SK-N-SH (cell line): ENCODE measurements at regions not wholly inside any gene's neighbourhood (a gene's known extent, or its start where the extent isn't known, plus 50 kb on each side); places are given as distances from the start of the nearest gene placed in this dataset.

Experiments used
- CTCF ChIA-PET: fragments of 300-600, 350-600 bp; formaldehyde crosslinking; extraction: SDS; loops from one replicate; lab custom pipeline; 2021; lab: Yijun Ruan, JAX
- POLR2A ChIA-PET: fragments of 350-600 bp; sonication (Branson Sonifier 250); formaldehyde crosslinking; extraction: SDS; loops from one replicate; lab custom pipeline; 2020; ENCODE audit warnings: antibody characterized with exemption, inconsistent platforms; lab: Yijun Ruan, JAX
- DNase-seq: peaks from one replicate; pipeline ENCODE4 v3.0.0; 2012
- H2AFZ ChIP-seq: fragments of 200-600 bp; sonication (generic); 2 replicates; pipeline ENCODE4 v1.8.1; 2016; ENCODE audit warnings: antibody characterized with exemption, mild to moderate bottlenecking, low read depth
- H3F3A ChIP-seq: fragments of 200-600 bp; sonication (generic); replicated peaks from 2 replicates; pipeline ENCODE3; 2016; ENCODE audit warnings: antibody characterized with exemption, mild to moderate bottlenecking; ENCODE audit not compliant: insufficient read depth
- H3K27ac ChIP-seq, 2 experiments: fragments of 200-500 bp in 1 of 2; fragments of 200-600 bp in 1 of 2; sonication (Bioruptor generic) in 1 of 2; sonication (generic), shearing (Covaris generic) in 1 of 2; 2 replicates each; pipeline versions ENCODE4 v1.5.1 to v1.6.1; 2014 to 2016; ENCODE audit warnings: low read depth in 2 of 2, inconsistent platforms in 1 of 2, low read length in 1 of 2, mild to moderate bottlenecking in 1 of 2, mixed read lengths in 1 of 2
- H3K27me3 ChIP-seq: fragments of 200-600 bp; sonication (generic), shearing (Covaris generic); 2 replicates; pipeline ENCODE4 v1.6.1; 2016; ENCODE audit warnings: mixed run types; ENCODE audit not compliant: insufficient read depth
- H3K36me3 ChIP-seq, 2 experiments: fragments of 200-500 bp in 1 of 2; fragments of 200-600 bp in 1 of 2; sonication (Bioruptor generic) in 1 of 2; sonication (generic) in 1 of 2; replicated peaks in 1 of 2; 2 replicates each; pipeline versions ENCODE3 to v1.5.1; 2014 to 2016; ENCODE audit warnings: low read length in 1 of 2, mild to moderate bottlenecking in 1 of 2; ENCODE audit not compliant: insufficient read depth in 2 of 2, control insufficient read depth in 1 of 2
- H3K4me1 ChIP-seq, 2 experiments: fragments of 200-500 bp in 1 of 2; fragments of 200-600 bp in 1 of 2; sonication (Bioruptor generic) in 1 of 2; sonication (generic), shearing (Covaris generic) in 1 of 2; 2 replicates each; pipeline versions ENCODE4 v1.5.1 to v1.6.1; 2014 to 2016; ENCODE audit warnings: low read depth in 1 of 2, low read length in 1 of 2, mixed run types in 1 of 2; ENCODE audit not compliant: insufficient read depth in 2 of 2, control insufficient read depth in 1 of 2
- H3K4me2 ChIP-seq: fragments of 200-600 bp; sonication (generic), shearing (Covaris generic); 2 replicates; pipeline ENCODE4 v1.6.1; 2017; ENCODE audit warnings: mixed run types
- H3K4me3 ChIP-seq, 2 experiments: fragments of 200-500 bp in 1 of 2; fragments of 200-600 bp in 1 of 2; sonication (Bioruptor generic) in 1 of 2; sonication (generic), shearing (Covaris generic) in 1 of 2; 2 replicates each; pipeline versions ENCODE4 v1.5.1 to v1.8.1; 2014 to 2016; ENCODE audit warnings: low read depth in 2 of 2, inconsistent platforms in 1 of 2, low read length in 1 of 2, mild to moderate bottlenecking in 1 of 2, mixed read lengths in 1 of 2, moderate library complexity in 1 of 2
- H3K79me2 ChIP-seq: fragments of 200-600 bp; sonication (generic); 2 replicates; pipeline ENCODE4 v1.8.1; 2017; ENCODE audit warnings: mild to moderate bottlenecking; ENCODE audit not compliant: insufficient read depth
- H3K9ac ChIP-seq: fragments of 200-600 bp; sonication (generic); 2 replicates; pipeline ENCODE4 v1.6.1; 2017; ENCODE audit warnings: mixed run types
- H3K9me2 ChIP-seq: fragments of 200-600 bp; sonication (generic); 2 replicates; pipeline ENCODE4 v1.6.1; 2017; ENCODE audit warnings: mixed run types
- H3K9me3 ChIP-seq: fragments of 200-600 bp; sonication (generic); 2 replicates; pipeline ENCODE4 v1.6.1; 2017; ENCODE audit warnings: mixed run types, mild to moderate bottlenecking, moderate library complexity
- H4K20me1 ChIP-seq: fragments of 200-600 bp; sonication (generic); 2 replicates; pipeline ENCODE4 v1.6.1; 2017; ENCODE audit warnings: mild to moderate bottlenecking, mixed run types; ENCODE audit not compliant: insufficient read depth
- CHD2 ChIP-seq: fragments of 150-350 bp; IDR thresholded peaks from 2 replicates; pipeline ENCODE4 v1.6.1; 2018; ENCODE audit warnings: low read length; ENCODE audit not compliant: partially characterized antibody
- CTCF ChIP-seq: fragments of 200-600 bp; sonication (generic); IDR thresholded peaks from 2 replicates; pipeline ENCODE4 v1.6.1; 2017; ENCODE audit warnings: antibody characterized with exemption, mild to moderate bottlenecking, moderate library complexity
- EP300 ChIP-seq, 2 experiments: IDR thresholded peaks; 2 replicates each; pipeline versions ENCODE4 v1.4.0 to v1.6.1; 2012; ENCODE audit warnings: borderline replicate concordance in 1 of 2, low read depth in 1 of 2, low read length in 1 of 2
- JUND ChIP-seq: IDR thresholded peaks from 2 replicates; pipeline ENCODE4 v1.4.0; 2012
- RAD21 ChIP-seq: IDR thresholded peaks from 2 replicates; pipeline ENCODE4 v1.6.1; 2012; ENCODE audit warnings: mild to moderate bottlenecking, low read length
- RCOR1 ChIP-seq: fragments of 150-350 bp; IDR thresholded peaks from 2 replicates; pipeline ENCODE4 v1.6.1; 2017; ENCODE audit warnings: antibody characterized with exemption, low read length
- WGBS: methylation state at CpG from one replicate; pipeline ENCODE4 v1.1.6; 2017; ENCODE audit warnings: low lambda C conversion rate; 5-methylcytosine and 5-hydroxymethylcytosine counted together

- TF ChIP-seq CTCF: no peak
- TF ChIP-seq RAD21: peak; percentile 32
- H3K9me3 ChIP-seq: no peaks in the 10 kb centered on the region
- peak; percentile 58 for DNase-seq
- ChIA-PET CTCF (no interaction called here), POLR2A (no interaction called here)
- no peaks in the 10 kb centered on the region for H3K9me2 ChIP-seq
- no peak overlapping the region for H2AFZ ChIP-seq
- H3K4me1 ChIP-seq: peaks cover 0 to 5% of the 10 kb centered on the region in 2 experiments; a peak in 1 of 4 replicates
- H3K27ac ChIP-seq: no peak overlapping the region
- no peak overlapping the region for H3K4me3 ChIP-seq
- WGBS: 57% methylated on average over 16 of the region's 23 CpGs
- no peaks in the 10 kb centered on the region for H3F3A ChIP-seq
- H3K27me3 ChIP-seq: no peaks in the 10 kb centered on the region
- H3K9ac ChIP-seq: no peak overlapping the region
- no peaks in the 10 kb centered on the region for H3K36me3 ChIP-seq
- H3K79me2 ChIP-seq: no peaks in the 10 kb centered on the region
- no peaks in the 10 kb centered on the region for H4K20me1 ChIP-seq
- no peak overlapping the region for H3K4me2 ChIP-seq
Measured at GRCh38 chr9:135255033-135255840, 167.8 kb downstream of the OLFM1 start.

GRCh38 chr9:135255841-135256580 lies 168.5 kb downstream of the OLFM1 start:
- Histone ChIP-seq H3K36me3 (no peaks in the 10 kb centered on the region), H3K79me2 (no peaks in the 10 kb centered on the region), H3K4me2 (no peak overlapping the region), H3F3A (no peaks in the 10 kb centered on the region), H3K4me3 (no peak overlapping the region), H4K20me1 (no peaks in the 10 kb centered on the region), H3K27me3 (no peaks in the 10 kb centered on the region), H2AFZ (no peak overlapping the region), H3K4me1 (peaks cover 0 to 5% of the 10 kb centered on the region in 2 experiments; a peak in 1 of 4 replicates), H3K27ac (no peak overlapping the region), H3K9me3 (no peaks in the 10 kb centered on the region), H3K9ac (no peak overlapping the region), H3K9me2 (no peaks in the 10 kb centered on the region)
- POLR2A ChIA-PET: no interaction called here
- CTCF ChIA-PET: no interaction called here
- DNase-seq: no peak
- WGBS: 66% methylated on average over 21 of the region's 23 CpGs
- TF ChIP-seq RCOR1: no peak
- TF ChIP-seq CHD2: no peak
- TF ChIP-seq EP300 (IDR thresholded peaks at IDR 0.05; ENCODE audit: borderline replicate concordance in 1 of 2, low read depth in 1 of 2, low read length in 1 of 2): no peak
- TF ChIP-seq JUND: no peak
